PC-3 (cell line): ENCODE measurements at regions not wholly inside any gene's neighbourhood (a gene's known extent, or its start where the extent isn't known, plus 50 kb on each side); places are given as distances from the start of the nearest gene placed in this dataset.

Source experiments
- ATAC-seq: fragments of 200-7000 bp; cut with Tn5 transposase; 2 replicates; pipeline ENCODE4 v1.9.1; 2020; ENCODE audit warnings: mild to moderate bottlenecking, moderate library complexity
- BruUV-seq: library from RNA; stranded (reverse); fragments of 400-500 nt; replicated peaks from 2 replicates; lab custom pipeline; 2021; lab: Mats Ljungman, UMichigan
- CTCF ChIA-PET: fragments of 300-600 bp; sonication (Branson Sonifier 250); formaldehyde crosslinking; loops from one replicate; lab custom pipeline; 2022; ENCODE audit warnings: antibody characterized with exemption; lab: Charles Lee
- POLR2A ChIA-PET: fragments of 300-600 bp; sonication (Branson Sonifier 250); formaldehyde crosslinking; loops from one replicate; lab custom pipeline; 2022; ENCODE audit warnings: antibody characterized with exemption; ENCODE audit not compliant: unreplicated experiment; lab: Charles Lee
- DNase-seq: peaks from one replicate; pipeline ENCODE4 v3.0.0-alpha.2; 2015
- H2AFZ ChIP-seq: fragments of 300-600 bp; sonication (generic); 2 replicates; pipeline ENCODE4 v1.6.0; 2016; ENCODE audit warnings: antibody characterized with exemption, low read length
- H3F3A ChIP-seq: fragments of 300-600 bp; sonication (generic); one replicate; pipeline ENCODE4 v1.6.0; 2017; ENCODE audit warnings: antibody characterized with exemption, low read length, control low read depth, mild to moderate bottlenecking; ENCODE audit not compliant: unreplicated experiment
- H3K27ac ChIP-seq: fragments of 300-600 bp; sonication (generic); 2 replicates; pipeline ENCODE4 v1.5.1; 2016; ENCODE audit warnings: mild to moderate bottlenecking, low read length
- H3K27me3 ChIP-seq: fragments of 300-600 bp; sonication (generic); 2 replicates; pipeline ENCODE4 v1.6.1; 2016; ENCODE audit warnings: low read length, mixed read lengths
- H3K36me3 ChIP-seq: fragments of 300-600 bp; sonication (generic); 2 replicates; pipeline ENCODE4 v1.6.1; 2016; ENCODE audit warnings: low read depth, mixed run types, low read length, mixed read lengths
- H3K4me1 ChIP-seq: fragments of 300-600 bp; sonication (generic); 2 replicates; pipeline ENCODE4 v1.5.1; 2016; ENCODE audit warnings: low read length; ENCODE audit not compliant: insufficient read depth
- H3K4me2 ChIP-seq: fragments of 300-600 bp; sonication (generic); 2 replicates; pipeline ENCODE4 v1.6.0; 2016; ENCODE audit warnings: low read length
- H3K4me3 ChIP-seq: fragments of 300-600 bp; sonication (generic); 2 replicates; pipeline ENCODE4 v1.5.1; 2016; ENCODE audit warnings: mild to moderate bottlenecking, low read length, mixed read lengths
- H3K79me2 ChIP-seq: fragments of 300-600 bp; sonication (generic); 2 replicates; pipeline ENCODE4 v1.6.1; 2017; ENCODE audit warnings: low read length, mixed read lengths
- H3K9ac ChIP-seq: fragments of 300-600 bp; sonication (generic); 2 replicates; pipeline ENCODE4 v1.6.0; 2016; ENCODE audit warnings: mild to moderate bottlenecking, low read length
- H3K9me2 ChIP-seq: fragments of 300-600 bp; sonication (generic); replicated peaks from 2 replicates; pipeline ENCODE4 v1.6.1; 2016; ENCODE audit warnings: mixed run types, low read length, mixed read lengths
- H3K9me3 ChIP-seq: fragments of 300-600 bp; sonication (generic); 2 replicates; pipeline ENCODE4 v1.6.1; 2016; ENCODE audit warnings: low read length, mixed read lengths
- H4K20me1 ChIP-seq: fragments of 300-600 bp; sonication (generic); 2 replicates; pipeline ENCODE4 v1.6.1; 2016; ENCODE audit warnings: low read length, mixed read lengths
- EZH2 ChIP-seq: fragments of 300-600 bp; sonication (generic); IDR thresholded peaks from one replicate; pipeline ENCODE4 v1.6.1; 2017; ENCODE audit warnings: antibody characterized with exemption, mild to moderate bottlenecking, low read length; ENCODE audit not compliant: unreplicated experiment
- EZH2phosphoT487 ChIP-seq: fragments of 300-600 bp; sonication (generic); IDR thresholded peaks from 2 replicates; pipeline ENCODE4 v1.6.1; 2018; ENCODE audit warnings: mild to moderate bottlenecking, antibody characterized with exemption, low read length, borderline replicate concordance
- intact Hi-C: fragments of 100-400 bp; cut with micrococcal nuclease; formaldehyde crosslinking; loops from 2 replicates; pipeline ENCODE4 v1.9.0; 2023
- TF ChIP-seq, protein P1 (sequence below): fragments of 300-600 bp; sonication (generic); conservative IDR thresholded peaks from 2 replicates; pipeline ENCODE4 v1.5.1; 2017; ENCODE audit warnings: antibody characterized with exemption, low read depth, mild to moderate bottlenecking, low read length

DNA sequence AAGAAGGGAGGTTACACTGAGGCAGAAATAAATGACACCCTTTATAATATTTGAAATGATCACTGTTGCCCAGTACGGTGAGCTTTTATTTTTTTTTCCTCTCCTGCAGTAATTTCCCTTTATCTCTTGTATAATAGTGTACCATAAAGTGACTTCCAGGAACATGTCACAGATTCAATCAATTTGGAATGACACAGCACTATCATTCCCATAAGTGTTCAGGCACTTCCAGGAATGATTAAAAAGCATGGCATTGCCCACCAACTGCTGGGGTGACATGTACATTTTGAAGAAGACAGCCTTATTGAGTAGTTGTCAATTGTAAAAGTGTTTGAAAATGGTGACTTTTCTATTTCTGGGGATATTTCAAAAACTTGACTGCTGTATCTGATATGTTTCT is 1700.9 kb upstream of the NUDT12 start:
- no peaks in the 10 kb centered on the region for H4K20me1 ChIP-seq
- BruUV-seq: no TSS peak
- intact Hi-C loops: no loop called here
- no peak overlapping the region for H3K27ac ChIP-seq
- no peaks in the 10 kb centered on the region for H3K4me1 ChIP-seq
- no peaks in the 10 kb centered on the region for H3K27me3 ChIP-seq
- ChIA-PET POLR2A (no interaction called here), CTCF (no interaction called here)
- H3F3A ChIP-seq: no peaks in the 10 kb centered on the region
- no peaks in the 10 kb centered on the region for H3K9me3 ChIP-seq
- no peak for ATAC-seq
- no peak for TF ChIP-seq EZH2phosphoT487
- TF ChIP-seq EZH2: no peak
- TF ChIP-seq, protein P1, sequence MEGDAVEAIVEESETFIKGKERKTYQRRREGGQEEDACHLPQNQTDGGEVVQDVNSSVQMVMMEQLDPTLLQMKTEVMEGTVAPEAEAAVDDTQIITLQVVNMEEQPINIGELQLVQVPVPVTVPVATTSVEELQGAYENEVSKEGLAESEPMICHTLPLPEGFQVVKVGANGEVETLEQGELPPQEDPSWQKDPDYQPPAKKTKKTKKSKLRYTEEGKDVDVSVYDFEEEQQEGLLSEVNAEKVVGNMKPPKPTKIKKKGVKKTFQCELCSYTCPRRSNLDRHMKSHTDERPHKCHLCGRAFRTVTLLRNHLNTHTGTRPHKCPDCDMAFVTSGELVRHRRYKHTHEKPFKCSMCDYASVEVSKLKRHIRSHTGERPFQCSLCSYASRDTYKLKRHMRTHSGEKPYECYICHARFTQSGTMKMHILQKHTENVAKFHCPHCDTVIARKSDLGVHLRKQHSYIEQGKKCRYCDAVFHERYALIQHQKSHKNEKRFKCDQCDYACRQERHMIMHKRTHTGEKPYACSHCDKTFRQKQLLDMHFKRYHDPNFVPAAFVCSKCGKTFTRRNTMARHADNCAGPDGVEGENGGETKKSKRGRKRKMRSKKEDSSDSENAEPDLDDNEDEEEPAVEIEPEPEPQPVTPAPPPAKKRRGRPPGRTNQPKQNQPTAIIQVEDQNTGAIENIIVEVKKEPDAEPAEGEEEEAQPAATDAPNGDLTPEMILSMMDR: no peak
- H3K9me2 ChIP-seq: no peaks in the 10 kb centered on the region
- no peak for DNase-seq
- H3K36me3 ChIP-seq: no peaks in the 10 kb centered on the region
- no peak overlapping the region for H2AFZ ChIP-seq
- no peaks in the 10 kb centered on the region for H3K79me2 ChIP-seq
- no peak overlapping the region for H3K4me3 ChIP-seq
- no peak overlapping the region for H3K9ac ChIP-seq
- no peak overlapping the region for H3K4me2 ChIP-seq

DNA sequence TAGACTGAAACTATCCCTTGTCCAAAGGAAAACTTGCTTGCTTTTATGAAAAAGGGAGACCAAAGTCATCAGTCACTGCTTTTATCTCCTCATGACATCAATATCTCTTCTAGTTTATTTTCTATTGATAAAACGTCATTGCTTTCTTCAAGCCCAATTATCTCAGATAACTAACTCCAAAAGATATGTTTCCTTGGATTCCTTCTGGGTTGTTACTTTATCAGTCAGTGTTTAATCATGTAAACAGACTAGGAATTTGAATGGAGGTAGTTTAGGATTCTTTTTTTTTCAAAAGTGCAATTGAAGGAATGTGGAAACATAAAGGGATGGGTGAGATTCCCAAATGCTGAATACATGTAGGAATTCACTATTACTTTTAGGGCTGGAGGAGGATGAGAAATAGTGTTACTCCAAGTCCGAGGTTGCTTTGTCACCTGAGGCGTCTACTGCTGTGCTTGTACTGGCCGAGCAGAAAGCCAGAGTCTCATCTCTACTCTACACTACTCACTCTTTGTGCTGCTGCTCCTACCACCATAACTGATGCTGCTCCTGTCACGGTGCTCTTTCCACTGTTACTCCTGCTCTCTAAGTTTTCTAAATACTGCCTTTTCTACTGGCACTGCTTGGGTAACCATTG is 1697.1 kb upstream of the NUDT12 start:
- no peaks in the 10 kb centered on the region for H3K9me2 ChIP-seq
- DNase-seq (no peak), ATAC-seq (no peak)
- TF ChIP-seq, protein P1: no peak
- TF ChIP-seq EZH2phosphoT487 (no peak), EZH2 (no peak)
- POLR2A ChIA-PET: no interaction called here
- H3K27me3 ChIP-seq: no peaks in the 10 kb centered on the region
- H3K79me2 ChIP-seq: no peaks in the 10 kb centered on the region
- no peak overlapping the region for H3K4me2 ChIP-seq
- no peaks in the 10 kb centered on the region for H3F3A ChIP-seq
- CTCF ChIA-PET: no interaction called here
- H3K36me3 ChIP-seq: no peaks in the 10 kb centered on the region
- H3K4me1 ChIP-seq: no peaks in the 10 kb centered on the region
- H3K4me3 ChIP-seq: no peak overlapping the region
- H3K27ac ChIP-seq: no peak overlapping the region
- H3K9me3 ChIP-seq: no peaks in the 10 kb centered on the region
- no TSS peak for BruUV-seq
- H4K20me1 ChIP-seq: no peaks in the 10 kb centered on the region
- H3K9ac ChIP-seq: no peak overlapping the region
- no peak overlapping the region for H2AFZ ChIP-seq
- intact Hi-C loops: no loop called here

DNA sequence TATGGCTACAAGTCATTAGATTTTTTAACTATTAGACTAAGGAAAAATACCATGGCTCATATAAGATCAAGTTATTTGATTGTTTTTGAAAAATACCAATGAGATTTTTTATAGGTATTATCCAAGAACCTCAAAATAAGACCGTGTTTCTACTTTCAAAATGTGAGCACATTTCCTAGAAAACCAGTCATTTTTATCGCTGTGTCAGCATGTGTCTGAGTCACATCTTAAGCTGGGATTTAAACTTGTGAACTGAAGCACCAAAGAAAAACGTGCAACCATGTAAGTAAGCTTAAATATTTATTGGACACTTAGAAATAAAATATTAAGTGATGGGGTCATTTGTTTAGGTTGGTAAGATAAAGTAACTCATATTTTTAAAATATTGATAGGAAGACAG is 1676.0 kb upstream of the NUDT12 start:
- Histone ChIP-seq H3K27me3 (no peaks in the 10 kb centered on the region), H3K36me3 (no peaks in the 10 kb centered on the region), H3K4me3 (no peak overlapping the region), H3K4me1 (no peaks in the 10 kb centered on the region), H3K79me2 (no peaks in the 10 kb centered on the region), H3K27ac (no peak overlapping the region), H2AFZ (no peak overlapping the region), H3K9me2 (no peaks in the 10 kb centered on the region), H4K20me1 (no peaks in the 10 kb centered on the region), H3K4me2 (no peak overlapping the region), H3F3A (no peaks in the 10 kb centered on the region), H3K9ac (no peak overlapping the region), H3K9me3 (no peaks in the 10 kb centered on the region)
- ChIA-PET CTCF (no interaction called here), POLR2A (no interaction called here)
- TF ChIP-seq EZH2 (no peak), EZH2phosphoT487 (no peak)
- TF ChIP-seq, protein P1: no peak
- DNase-seq: no peak
- no peak for ATAC-seq
- no TSS peak for BruUV-seq
- intact Hi-C loops: no loop called here
